ENCODE measurements at regions not wholly inside any gene's neighbourhood (a gene's known extent, or its start where the extent isn't known, plus 50 kb on each side); places are given as distances from the start of the nearest gene placed in this dataset.

- Histone ChIP-seq H4K8ac (ENCODE audit: extremely low read depth, insufficient read depth, low read length) (peak overlapping the region; percentile 25; the same call in 1 of the 2 replicates), H3K27ac (ENCODE audit: low read depth, low read length) (no peak overlapping the region), H4K20me1 (replicated peaks in 1 of 2; ENCODE audit: control insufficient read depth in 1 of 2, insufficient read depth in 2 of 2, low read length in 2 of 2) (peaks cover 0 to 1% of the 10 kb centered on the region in 2 experiments), H2BK15ac (ENCODE audit: low read length) (no peak overlapping the region; the same call in 1 of the 2 replicates), H3K4ac (replicated peaks; ENCODE audit: insufficient read length, low read depth, low read length) (peak overlapping the region; percentile 7), H2AFZ (ENCODE audit: low read length) (no peak overlapping the region), H3K79me1 (ENCODE audit: low read depth, low read length) (no peaks in the 10 kb centered on the region), H4K5ac (ENCODE audit: insufficient read length, low read depth, low read length) (no peak overlapping the region), H3K14ac (ENCODE audit: insufficient read length) (no peak overlapping the region), H2BK5ac (ENCODE audit: low read depth, low read length) (no peak overlapping the region), H2BK120ac (replicated peaks; ENCODE audit: low read depth, low read length) (no peak overlapping the region), H3K79me2 (ENCODE audit: control insufficient read depth in 1 of 2, insufficient read depth in 2 of 2, low read length in 2 of 2) (no peaks in the 10 kb centered on the region), H3K27me3 (replicated peaks in 1 of 4; ENCODE audit: control insufficient read depth in 3 of 4, extremely low read depth in 1 of 4, insufficient read depth in 3 of 4, low read length in 3 of 4) (peaks cover 4 to 49% (median 39%) of the 10 kb centered on the region in 4 experiments), H3K36me3 (ENCODE audit: control insufficient read depth in 2 of 4, insufficient read depth in 4 of 4, low read length in 3 of 4) (no peaks in the 10 kb centered on the region), H3K9me3 (ENCODE audit: insufficient read depth in 2 of 2, low read depth in 1 of 2, low read length in 1 of 2) (no peaks in the 10 kb centered on the region), H3K56ac (replicated peaks; ENCODE audit: insufficient read length, low read depth, low read length) (no peak overlapping the region), H3K23ac (ENCODE audit: insufficient read length) (no peak overlapping the region), H3K4me3 (ENCODE audit: extremely low read depth in 1 of 4, insufficient read depth in 2 of 4, low read depth in 3 of 4, low read length in 4 of 4) (no peak overlapping the region), H3K4me1 (replicated peaks in 1 of 4; ENCODE audit: control insufficient read depth in 3 of 4, insufficient read depth in 4 of 4, low read length in 3 of 4) (peaks cover 0 to 11% (median 8%) of the 10 kb centered on the region in 4 experiments; a peak in 6 of 7 replicates), H2BK12ac (ENCODE audit: low read depth, low read length) (0 out of 2 replicates have a peak overlapping the region, but pooled peaks have one; percentile 80), H3K4me2 (ENCODE audit: insufficient read depth in 1 of 2, low read depth in 2 of 2, low read length in 2 of 2) (no peak overlapping the region), H2AK5ac (ENCODE audit: low read depth, low read length) (0 out of 2 replicates have a peak overlapping the region, but pooled peaks have one; percentile 6), H2BK20ac (ENCODE audit: low read length) (0 out of 2 replicates have a peak overlapping the region, but pooled peaks have one; percentile 21), H3K18ac (ENCODE audit: extremely low read depth, low read length) (no peak overlapping the region; the same call in 1 of the 2 replicates), H3K9ac (replicated peaks in 1 of 4; ENCODE audit: extremely low read depth in 1 of 4, low read depth in 3 of 4, low read length in 3 of 4) (no peak overlapping the region), H3K23me2 (ENCODE audit: low read depth, low read length) (peaks cover 8% of the 10 kb centered on the region; the same call in 1 of the 2 replicates), H4K91ac (replicated peaks; ENCODE audit: insufficient read length, low read length) (no peak overlapping the region)
- DNase-seq (ENCODE audit: low read depth in 1 of 2, low spot score in 2 of 2) (no peak), FAIRE-seq (no peak)
- POLR2A ChIA-PET (ENCODE audit: partially characterized antibody), result no interaction called here
- 86% methylated on average over 11 of the region's 11 CpGs; no CpG with 5 or more reads in 1 of the 2 experiments for WGBS, 2 experiments (ENCODE audit: extremely low coverage in 1 of 2, insufficient coverage in 1 of 2, insufficient read length in 1 of 2, insufficient replicate concordance in 2 of 2, low coverage in 1 of 2, low lambda C conversion rate in 2 of 2, missing lambda C conversion rate in 1 of 2)
- CTCF ChIA-PET (ENCODE audit: partially characterized antibody), result interaction anchor here (0.7 kb wide), 1 partner anchor 249 kb away, joined by 3 read pairs; no protein-coding TSS in a partner anchor
- TF ChIP-seq CHD2 (IDR thresholded peaks at IDR 0.05; ENCODE audit: low read length) (no peak), SRF (IDR thresholded peaks at IDR 0.05; ENCODE audit: low read depth, low read length) (no peak), MAFK (IDR thresholded peaks at IDR 0.05; ENCODE audit: low read depth, low read length) (no peak), POLR2AphosphoS5 (IDR thresholded peaks at IDR 0.05; ENCODE audit: low read depth, low read length) (no peak), TAF7 (optimal IDR thresholded peaks at IDR 0.05; ENCODE audit: borderline replicate concordance, low read depth, low read length) (no peak), SP4 (IDR thresholded peaks at IDR 0.05; ENCODE audit: low read length) (no peak), RBBP5 (IDR thresholded peaks at IDR 0.05; ENCODE audit: borderline replicate concordance, low read depth, low read length) (no peak), JUND (IDR thresholded peaks at IDR 0.05; ENCODE audit: low read length) (no peak), EP300 (IDR thresholded peaks at IDR 0.05; ENCODE audit: borderline replicate concordance in 1 of 2, low read depth in 2 of 2, low read length in 2 of 2) (no peak), TBP (IDR thresholded peaks at IDR 0.05; ENCODE audit: low read depth, low read length) (no peak), HDAC6 (IDR thresholded peaks at IDR 0.05; ENCODE audit: low read depth, low read length) (no peak), CEBPB (IDR thresholded peaks at IDR 0.05; ENCODE audit: low read depth, low read length) (no peak), TEAD4 (IDR thresholded peaks at IDR 0.05; ENCODE audit: low read depth, low read length) (no peak), PHF8 (conservative IDR thresholded peaks at IDR 0.05; ENCODE audit: low read depth, low read length) (no peak)
These were observed 60.5 kb downstream of the IGLL1 start for GRCh38 chr22:23519442-23520157.

All from H1 (cell line).